GM12878 (cell line): ENCODE measurements at regions not wholly inside any gene's neighbourhood (a gene's known extent, or its start where the extent isn't known, plus 50 kb on each side); places are given as distances from the start of the nearest gene placed in this dataset.

Experiments used
- ATAC-seq: fragments of 200-7000 bp; cut with Tn5 transposase; 3 replicates; pipeline ENCODE4 v1.9.1; 2020; ENCODE audit warnings: mild to moderate bottlenecking, moderate library complexity
- BruUV-seq: library from RNA; stranded (reverse); fragments of 400-500 nt; replicated peaks from 2 replicates; lab custom pipeline; 2021; lab: Mats Ljungman, UMichigan
- CTCF ChIA-PET: fragments of 300-600 bp; sonication (Branson Sonifier 250); formaldehyde crosslinking; extraction: SDS; loops from one replicate; lab custom pipeline; 2021; ENCODE audit warnings: inconsistent platforms; lab: Yijun Ruan, JAX
- POLR2A ChIA-PET: fragments of 350-600 bp; formaldehyde crosslinking; extraction: SDS; loops from one replicate; lab custom pipeline; 2021; ENCODE audit warnings: inconsistent platforms; lab: Charles Lee
- RAD21 ChIA-PET: fragments of 300-600 bp; sonication (Branson Sonifier 250); formaldehyde crosslinking; loops from one replicate; lab custom pipeline; 2023; ENCODE audit warnings: antibody characterized with exemption; ENCODE audit not compliant: unreplicated experiment; lab: Charles Lee
- SMC1A ChIA-PET: fragments of 300-600 bp; sonication (Branson Sonifier 250); formaldehyde crosslinking; loops from one replicate; lab custom pipeline; 2023; ENCODE audit not compliant: unreplicated experiment, uncharacterized antibody; lab: Charles Lee
- DNase-seq: peaks from one replicate; pipeline ENCODE4 v3.0.0-alpha.2; 2011; ENCODE audit warnings: low read depth, low spot score
- FAIRE-seq: peaks from 3 replicates; lab custom pipeline; 2011; peaks lifted over from hg19 to GRCh38; lab: Jason Lieb, UNC
- H2AFZ ChIP-seq: 2 replicates; pipeline ENCODE4 v1.6.0; 2011; ENCODE audit warnings: low read depth, low read length, control low read depth; ENCODE audit not compliant: control insufficient read depth
- H3K27ac ChIP-seq: 2 replicates; pipeline ENCODE4 v1.5.1; 2011; ENCODE audit warnings: control low read depth; ENCODE audit not compliant: control insufficient read depth, insufficient read depth
- H3K27me3 ChIP-seq, 2 experiments: replicated peaks in 1 of 2; 2 replicates each; pipeline versions ENCODE4 v1.6.0 to v1.6.1; 2011; ENCODE audit warnings: low read length in 1 of 2; ENCODE audit not compliant: control insufficient read depth in 2 of 2, insufficient read depth in 2 of 2
- H3K36me3 ChIP-seq, 2 experiments: 2 replicates each; pipeline ENCODE4 v1.5.1; 2011; ENCODE audit warnings: low read length in 1 of 2; ENCODE audit not compliant: control insufficient read depth in 2 of 2, insufficient read depth in 2 of 2
- H3K4me1 ChIP-seq: 2 replicates; pipeline ENCODE4 v1.6.1; 2011; ENCODE audit warnings: mild to moderate bottlenecking, low read length, moderate library complexity, mixed read lengths; ENCODE audit not compliant: control insufficient read depth, insufficient read depth
- H3K4me2 ChIP-seq: 2 replicates; pipeline ENCODE4 v1.6.0; 2011; ENCODE audit warnings: control low read depth; ENCODE audit not compliant: control insufficient read depth, insufficient read depth
- H3K4me3 ChIP-seq: fragments of 200-600 bp; sonication (generic); 2 replicates; pipeline ENCODE4 v1.5.1; 2016
- H3K79me2 ChIP-seq: 2 replicates; pipeline ENCODE4 v1.6.0; 2011; ENCODE audit warnings: low read length; ENCODE audit not compliant: control insufficient read depth, insufficient read depth
- H3K9ac ChIP-seq: 2 replicates; pipeline ENCODE4 v1.8.0; 2011; ENCODE audit warnings: low read length, control low read depth, mixed read lengths; ENCODE audit not compliant: control insufficient read depth, insufficient read depth
- H3K9me3 ChIP-seq: replicated peaks from 3 replicates; pipeline ENCODE4 v1.5.1; 2011; ENCODE audit warnings: mild to moderate bottlenecking, low read length; ENCODE audit not compliant: control insufficient read depth, insufficient read depth
- H4K20me1 ChIP-seq: 2 replicates; pipeline ENCODE4 v1.6.0; 2011; ENCODE audit not compliant: control insufficient read depth, insufficient read depth
- CREM ChIP-seq: IDR thresholded peaks from 2 replicates; pipeline ENCODE4 v1.6.1; 2014; ENCODE audit warnings: antibody characterized with exemption, low read depth
- CTCF ChIP-seq, 3 experiments: IDR thresholded peaks in 2 of 3; conservative IDR thresholded peaks in 1 of 3; 2 replicates each; pipeline ENCODE4 v1.5.1; 2011; ENCODE audit warnings: low read depth in 3 of 3, low read length in 3 of 3, mild to moderate bottlenecking in 3 of 3, control low read depth in 2 of 3, moderate library complexity in 2 of 3, inconsistent platforms in 1 of 3, mixed read lengths in 1 of 3; ENCODE audit not compliant: control insufficient read depth in 2 of 3, insufficient read depth in 1 of 3; ENCODE audit errors: extremely low read depth in 1 of 3
- E2F8 ChIP-seq: fragments of 450-650 bp; IDR thresholded peaks from 2 replicates; pipeline ENCODE4 v1.6.1; 2018; ENCODE audit warnings: mild to moderate bottlenecking, low read depth, moderate library complexity; ENCODE audit not compliant: partially characterized antibody
- MTA2 ChIP-seq: fragments of 450-650 bp; IDR thresholded peaks from 2 replicates; pipeline ENCODE4 v1.6.1; 2016; ENCODE audit warnings: low read depth, mild to moderate bottlenecking, moderate library complexity
- NFXL1 ChIP-seq: fragments of 450-650 bp; IDR thresholded peaks from 2 replicates; pipeline ENCODE4 v1.6.1; 2017; ENCODE audit warnings: antibody characterized with exemption, mild to moderate bottlenecking, borderline replicate concordance
- PML ChIP-seq: IDR thresholded peaks from 2 replicates; pipeline ENCODE4 v1.6.1; 2012; ENCODE audit warnings: low read length, inconsistent platforms
- SKIL ChIP-seq: fragments of 450-650 bp; IDR thresholded peaks from 2 replicates; pipeline ENCODE4 v1.6.1; 2017; ENCODE audit warnings: mild to moderate bottlenecking, low read depth, inconsistent platforms; ENCODE audit not compliant: poor library complexity, severe bottlenecking
- SUPT20H ChIP-seq: IDR thresholded peaks from 2 replicates; pipeline ENCODE4 v1.6.1; 2011; ENCODE audit warnings: low read depth, mild to moderate bottlenecking, low read length, moderate library complexity, borderline replicate concordance; ENCODE audit not compliant: control insufficient read depth
- TCF12 ChIP-seq: IDR thresholded peaks from 2 replicates; pipeline ENCODE4 v1.6.1; 2011; ENCODE audit warnings: low read depth, mild to moderate bottlenecking, low read length
- WRNIP1 ChIP-seq: IDR thresholded peaks from 2 replicates; pipeline ENCODE4 v1.6.1; 2011; ENCODE audit warnings: low read depth, low read length, improper control_type of control experiment, borderline replicate concordance
- ZNF592 ChIP-seq: fragments of 450-650 bp; IDR thresholded peaks from 2 replicates; pipeline ENCODE4 v1.6.1; 2017; ENCODE audit warnings: mild to moderate bottlenecking, moderate library complexity
- WGBS: methylation state at CpG from one replicate; pipeline ENCODE4 v1.1.6; 2016; ENCODE audit warnings: low lambda C conversion rate; ENCODE audit not compliant: insufficient replicate concordance, insufficient coverage; ENCODE audit errors: missing lambda C conversion rate; 5-methylcytosine and 5-hydroxymethylcytosine counted together
- in situ Hi-C: fragments of 300-500 bp; cut with MboI; formaldehyde crosslinking; loops from 9 replicates; pipeline ENCODE4 v1.14.3; 2018; ENCODE audit warnings: mixed read lengths
- intact Hi-C: fragments of 100-400 bp; cut with micrococcal nuclease; formaldehyde crosslinking; loops from one replicate; pipeline ENCODE4 v1.14.2; 2022; ENCODE audit not compliant: unreplicated experiment

- TF ChIP-seq ZNF592: no peak
- no peak for TF ChIP-seq SUPT20H
Observed at GRCh38 chr2:183348492-183348891, 224.2 kb downstream of the NUP35 start (continued).

- no peak overlapping the region for H3K4me2 ChIP-seq
- ChIA-PET CTCF (interaction anchor here (1.1 to 3.0 kb wide), 6 partner anchors 8 to 100 kb away, joined by 3 to 16 read pairs (median 4); no protein-coding TSS in a partner anchor), POLR2A (no interaction called here), SMC1A (interaction anchor here (0.8 to 3.3 kb wide), 3 partner anchors 9 to 14 kb away, joined by 3 to 18 read pairs (median 3); no protein-coding TSS in a partner anchor), RAD21 (interaction anchor here (1.1 to 1.3 kb wide), 2 partner anchors 9 to 28 kb away, joined by 3 read pairs; no protein-coding TSS in a partner anchor)
- no peaks in the 10 kb centered on the region for H4K20me1 ChIP-seq
- peaks cover 4% of the 10 kb centered on the region; the same call in 1 of the 2 replicates for H3K4me1 ChIP-seq
- no peak overlapping the region for H3K27ac ChIP-seq
- no peaks in the 10 kb centered on the region for H3K9me3 ChIP-seq
- intact Hi-C loops (no loop called here), in situ Hi-C loops (no loop called here)
- H3K9ac ChIP-seq: no peak overlapping the region
- ATAC-seq: peak; percentile 63
- BruUV-seq: no TSS peak
- no peak for DNase-seq
- H3K27me3 ChIP-seq: no peaks in the 10 kb centered on the region
- peak; percentile 62 for FAIRE-seq
- H3K36me3 ChIP-seq: no peaks in the 10 kb centered on the region
- no peaks in the 10 kb centered on the region for H3K79me2 ChIP-seq
- WGBS: 2% methylated on average over 7 of the region's 7 CpGs
- no peak overlapping the region for H2AFZ ChIP-seq
- no peak overlapping the region for H3K4me3 ChIP-seq
- no peak for TF ChIP-seq CREM
- TF ChIP-seq MTA2: no peak
- no peak for TF ChIP-seq TCF12
- TF ChIP-seq SKIL: no peak
- no peak for TF ChIP-seq E2F8
- TF ChIP-seq PML: no peak
- TF ChIP-seq CTCF (IDR thresholded peaks at IDR 0.05 in 2 of 3, conservative IDR thresholded peaks at IDR 0.05 in 1 of 3; ENCODE audit: control insufficient read depth in 2 of 3, extremely low read depth in 1 of 3, insufficient read depth in 1 of 3, low read depth in 3 of 3, low read length in 3 of 3): no peak
- TF ChIP-seq NFXL1: no peak
- TF ChIP-seq WRNIP1: no peak
Observed at GRCh38 chr2:183349091-183349490, 224.8 kb downstream of the NUP35 start.
